ENCODE measurements at regions not wholly inside any gene's neighbourhood (a gene's known extent, or its start where the extent isn't known, plus 50 kb on each side); places are given as distances from the start of the nearest gene placed in this dataset.

DNA sequence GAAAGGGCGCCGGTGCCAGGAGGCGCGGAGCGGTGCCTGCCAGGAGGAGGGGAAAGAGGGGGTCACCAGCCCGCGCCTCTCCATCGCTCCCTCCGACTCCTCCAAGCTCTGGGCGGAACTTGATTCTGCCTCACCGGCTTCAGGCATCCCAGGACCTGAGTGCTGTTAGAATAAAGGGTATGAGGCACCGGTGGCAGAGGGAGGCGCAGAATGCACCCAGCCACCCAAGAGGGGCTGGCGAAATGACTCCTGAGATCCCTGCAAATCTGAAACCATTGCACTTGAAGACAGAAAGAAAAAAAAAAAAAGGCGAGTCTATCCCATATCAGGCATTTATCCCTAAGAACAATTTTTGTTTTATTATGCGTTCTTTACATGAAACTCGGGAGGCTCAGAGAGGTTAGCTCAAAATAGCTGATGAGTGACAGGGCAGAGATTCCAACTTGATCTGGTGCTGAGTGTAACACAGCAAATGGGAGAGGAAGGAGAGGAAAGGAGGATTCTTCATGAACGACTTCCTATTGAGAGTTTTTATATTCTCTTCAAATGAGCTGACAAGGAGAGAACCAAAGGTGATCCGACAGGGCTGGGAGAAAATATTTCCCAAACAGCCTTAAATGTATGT lies 157.0 kb upstream of the FRMD4B start:
- TF ChIP-seq, protein P1, sequence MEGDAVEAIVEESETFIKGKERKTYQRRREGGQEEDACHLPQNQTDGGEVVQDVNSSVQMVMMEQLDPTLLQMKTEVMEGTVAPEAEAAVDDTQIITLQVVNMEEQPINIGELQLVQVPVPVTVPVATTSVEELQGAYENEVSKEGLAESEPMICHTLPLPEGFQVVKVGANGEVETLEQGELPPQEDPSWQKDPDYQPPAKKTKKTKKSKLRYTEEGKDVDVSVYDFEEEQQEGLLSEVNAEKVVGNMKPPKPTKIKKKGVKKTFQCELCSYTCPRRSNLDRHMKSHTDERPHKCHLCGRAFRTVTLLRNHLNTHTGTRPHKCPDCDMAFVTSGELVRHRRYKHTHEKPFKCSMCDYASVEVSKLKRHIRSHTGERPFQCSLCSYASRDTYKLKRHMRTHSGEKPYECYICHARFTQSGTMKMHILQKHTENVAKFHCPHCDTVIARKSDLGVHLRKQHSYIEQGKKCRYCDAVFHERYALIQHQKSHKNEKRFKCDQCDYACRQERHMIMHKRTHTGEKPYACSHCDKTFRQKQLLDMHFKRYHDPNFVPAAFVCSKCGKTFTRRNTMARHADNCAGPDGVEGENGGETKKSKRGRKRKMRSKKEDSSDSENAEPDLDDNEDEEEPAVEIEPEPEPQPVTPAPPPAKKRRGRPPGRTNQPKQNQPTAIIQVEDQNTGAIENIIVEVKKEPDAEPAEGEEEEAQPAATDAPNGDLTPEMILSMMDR (IDR thresholded peaks at IDR 0.05; ENCODE audit: borderline replicate concordance, insufficient read depth, low read depth, low read length), result no peak
- no peak overlapping the region for H3K4me3 ChIP-seq (ENCODE audit: low read depth, low read length)

DNA sequence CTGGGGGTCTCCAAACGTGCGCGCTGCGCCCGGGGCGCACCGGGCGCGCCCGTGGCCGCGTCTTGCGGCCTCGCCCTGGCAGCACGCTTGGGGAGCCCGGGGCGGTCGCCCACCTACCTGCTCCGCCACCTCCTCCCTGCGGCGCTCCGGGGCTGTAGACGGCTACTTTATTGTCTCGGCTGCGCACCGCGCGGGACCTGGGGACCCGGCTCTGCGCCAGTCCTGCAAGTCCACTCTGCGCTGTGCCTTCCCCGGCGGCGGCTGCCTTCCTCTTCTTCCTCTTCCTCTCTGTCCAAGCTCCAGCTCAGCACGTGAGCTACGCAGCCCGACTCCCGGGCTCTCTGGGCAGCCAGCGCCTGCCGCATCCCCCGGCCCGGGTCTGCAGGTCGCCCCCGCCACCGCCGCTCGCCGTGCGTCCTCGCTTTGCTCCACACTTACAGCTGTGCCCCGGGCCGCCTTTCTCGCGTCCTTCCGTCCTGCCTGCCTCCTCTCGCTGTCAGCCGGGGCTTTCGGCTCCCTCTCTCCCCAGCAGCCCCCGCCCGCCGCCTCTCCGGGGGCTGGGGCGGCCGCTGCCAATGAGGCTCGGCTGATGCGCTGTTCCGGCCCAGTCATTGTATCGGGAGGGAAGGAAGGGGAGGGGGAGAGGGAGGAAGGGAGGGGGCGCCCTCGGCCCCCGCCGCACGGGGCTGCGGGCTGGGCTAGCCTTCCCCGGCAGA lies 156.4 kb upstream of the FRMD4B start:
- TF ChIP-seq, protein P1 (IDR thresholded peaks at IDR 0.05; ENCODE audit: borderline replicate concordance, insufficient read depth, low read depth, low read length), result no peak
- H3K4me3 ChIP-seq (ENCODE audit: low read depth, low read length), result no peak overlapping the region

DNA sequence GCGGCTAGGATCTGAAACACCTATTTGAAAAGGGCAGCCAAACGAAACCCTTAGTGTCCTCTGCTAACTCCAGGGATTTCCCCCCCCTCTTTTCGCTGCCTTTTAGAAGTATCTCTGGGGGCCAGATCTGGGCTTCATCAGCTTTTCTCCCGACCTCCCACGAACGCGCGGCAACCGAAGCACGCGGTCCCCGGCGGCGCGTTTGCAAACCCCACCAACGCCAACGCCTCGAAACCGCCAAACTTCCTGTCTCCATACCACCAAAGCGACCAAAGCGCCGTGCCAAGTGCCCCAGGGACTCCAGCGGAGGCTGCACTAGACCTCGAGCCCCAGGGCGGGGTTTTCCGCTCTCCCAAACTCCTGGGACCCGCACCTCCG lies 155.8 kb upstream of the FRMD4B start:
- TF ChIP-seq, protein P1 (IDR thresholded peaks at IDR 0.05; ENCODE audit: borderline replicate concordance, insufficient read depth, low read depth, low read length), result no peak
- no peak overlapping the region for H3K4me3 ChIP-seq (ENCODE audit: low read depth, low read length)

DNA sequence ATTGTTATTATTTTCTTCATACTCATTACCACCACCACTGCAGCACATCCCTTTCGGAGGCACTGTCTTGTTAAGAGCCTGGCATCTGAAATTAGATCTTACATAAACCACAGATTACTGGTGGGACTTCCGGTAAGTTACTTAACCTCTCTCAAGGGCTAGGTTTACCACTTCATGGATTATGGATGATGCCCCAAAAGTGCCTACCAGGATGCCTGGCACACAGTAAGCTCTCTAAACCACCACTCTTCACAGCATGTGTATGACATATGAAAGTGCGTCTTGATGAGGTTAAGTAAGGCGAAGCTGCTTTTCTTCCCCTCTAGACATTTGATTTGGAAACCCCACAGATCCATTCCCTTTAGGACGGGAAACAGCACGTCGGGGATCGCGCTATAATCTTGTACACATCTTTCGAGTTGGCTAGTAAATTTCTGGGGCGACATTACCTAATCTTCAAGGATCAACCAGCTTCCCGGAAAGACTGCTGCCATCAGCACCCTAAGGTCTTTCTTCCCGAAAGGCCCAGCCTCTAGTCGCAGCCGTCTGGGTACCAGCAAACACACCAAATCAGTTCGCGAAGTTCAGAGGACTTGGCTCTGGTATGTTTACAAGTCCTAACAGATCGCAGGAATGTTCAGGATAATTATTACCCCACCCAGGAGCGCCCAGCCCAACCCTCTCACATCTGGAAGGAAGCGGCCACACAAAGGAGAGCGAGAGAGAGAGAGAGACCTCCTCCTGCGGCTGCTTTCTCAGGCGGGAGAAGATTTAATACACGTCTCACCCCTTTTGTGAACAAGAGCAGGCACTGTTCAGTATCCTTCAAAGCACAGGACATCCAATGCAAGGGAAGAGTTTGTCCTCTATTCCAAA lies 155.1 kb upstream of the FRMD4B start:
- H3K4me3 ChIP-seq (ENCODE audit: low read depth, low read length), result no peak overlapping the region
- TF ChIP-seq, protein P1 (IDR thresholded peaks at IDR 0.05; ENCODE audit: borderline replicate concordance, insufficient read depth, low read depth, low read length), result no peak

DNA sequence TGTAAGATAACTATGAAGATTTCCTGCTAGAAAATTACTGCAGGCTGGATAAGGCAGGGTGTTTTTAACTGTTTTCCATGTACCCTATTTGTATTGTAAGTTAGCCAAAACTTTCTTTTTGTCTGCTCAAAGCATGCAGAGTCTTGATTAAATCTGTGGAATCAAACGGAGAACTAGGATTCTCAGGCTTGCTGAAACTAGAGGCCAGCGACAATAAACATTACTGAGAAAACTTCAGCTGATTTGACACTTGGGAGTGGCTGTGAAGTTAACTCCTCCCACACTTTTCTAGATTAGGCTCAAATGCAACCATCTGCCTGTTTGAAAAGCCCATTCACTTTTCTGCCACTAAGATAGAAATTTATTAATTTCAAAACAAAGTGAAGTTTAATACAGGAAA lies 153.2 kb upstream of the FRMD4B start:
- TF ChIP-seq, protein P1 (IDR thresholded peaks at IDR 0.05; ENCODE audit: borderline replicate concordance, insufficient read depth, low read depth, low read length), result no peak
- no peak overlapping the region for H3K4me3 ChIP-seq (ENCODE audit: low read depth, low read length)

DNA sequence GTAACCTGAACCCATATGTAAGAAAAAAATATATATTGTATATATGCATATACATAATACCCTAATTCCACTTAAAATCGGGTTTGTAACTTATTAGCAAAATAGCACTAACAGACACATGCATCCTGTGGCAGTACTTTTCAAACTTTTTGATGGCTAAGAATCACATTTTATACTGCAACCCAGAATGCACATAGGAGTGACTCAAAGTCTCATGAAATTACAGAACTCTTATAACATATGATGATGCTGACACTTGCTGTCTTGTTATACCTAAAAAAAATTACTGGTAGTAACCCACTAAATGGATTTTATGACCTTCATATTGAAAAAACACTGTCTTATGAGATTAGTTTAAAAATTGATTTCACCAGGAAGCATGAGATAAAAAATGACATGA lies 152.4 kb upstream of the FRMD4B start:
- TF ChIP-seq, protein P1 (IDR thresholded peaks at IDR 0.05; ENCODE audit: borderline replicate concordance, insufficient read depth, low read depth, low read length), result no peak
- no peak overlapping the region for H3K4me3 ChIP-seq (ENCODE audit: low read depth, low read length)

Measured in GM12875 (cell line).